Caco-2 (cell line): ENCODE measurements at regions not wholly inside any gene's neighbourhood (a gene's known extent, or its start where the extent isn't known, plus 50 kb on each side); places are given as distances from the start of the nearest gene placed in this dataset.
"Not testable (repeated sequence)": the region's sequence is repeated elsewhere in the genome, so short reads cannot be mapped to it uniquely, and the experiment has no call there.

Source experiments
- BruUV-seq: library from RNA; stranded (reverse); fragments of 400-500 nt; replicated peaks from 2 replicates; lab custom pipeline; 2021; lab: Mats Ljungman, UMichigan
- CTCF ChIA-PET: fragments of 300-600 bp; sonication (Branson Sonifier 250); formaldehyde crosslinking; loops from one replicate; lab custom pipeline; 2022; ENCODE audit warnings: antibody characterized with exemption; lab: Charles Lee
- POLR2A ChIA-PET: fragments of 300-600 bp; sonication (Branson Sonifier 250); formaldehyde crosslinking; loops from one replicate; lab custom pipeline; 2022; ENCODE audit warnings: antibody characterized with exemption; lab: Charles Lee
- DNase-seq, 2 experiments: peaks; one replicate each; pipeline versions ENCODE4 v3.0.0 to v3.0.0-alpha.2; 2020 to 2022
- H3K27me3 ChIP-seq: replicated peaks from 2 replicates; pipeline ENCODE4 v1.6.0; 2011; ENCODE audit warnings: low read length; ENCODE audit not compliant: control insufficient read depth, insufficient read depth
- H3K36me3 ChIP-seq: 2 replicates; pipeline ENCODE4 v1.5.1; 2011; ENCODE audit warnings: low read length; ENCODE audit not compliant: control insufficient read depth, insufficient read depth
- H3K4me1 ChIP-seq: fragments of 250-450 bp; sonication (Bioruptor Pico); 2 replicates; pipeline ENCODE4 v1.5.1; 2020; ENCODE audit warnings: mild to moderate bottlenecking
- H3K4me3 ChIP-seq: 2 replicates; pipeline ENCODE4 v1.5.1; 2011; ENCODE audit warnings: low read depth, mild to moderate bottlenecking, control low read depth, low read length
- H3K9me3 ChIP-seq: fragments of 250-450 bp; sonication (Bioruptor Pico); 2 replicates; pipeline ENCODE4 v1.5.1; 2020; ENCODE audit warnings: mild to moderate bottlenecking, moderate library complexity
- H3K27ac Mint-ChIP-seq: one replicate; pipeline ENCODE4 v1.8.0; 2022; ENCODE audit warnings: mixed read lengths; ENCODE audit not compliant: unreplicated experiment
- H3K27me3 Mint-ChIP-seq: one replicate; pipeline ENCODE4 v1.8.0; 2022; ENCODE audit warnings: mixed read lengths; ENCODE audit not compliant: insufficient read depth, unreplicated experiment
- H3K36me3 Mint-ChIP-seq: one replicate; pipeline ENCODE4 v1.8.0; 2022; ENCODE audit warnings: mild to moderate bottlenecking, mixed read lengths; ENCODE audit not compliant: insufficient read depth, unreplicated experiment
- H3K4me1 Mint-ChIP-seq: one replicate; pipeline ENCODE4 v1.8.0; 2022; ENCODE audit warnings: low read depth, mixed read lengths; ENCODE audit not compliant: unreplicated experiment
- H3K4me3 Mint-ChIP-seq: one replicate; pipeline ENCODE4 v1.8.0; 2022; ENCODE audit warnings: mild to moderate bottlenecking, moderate library complexity, mixed read lengths; ENCODE audit not compliant: unreplicated experiment
- H3K9me3 Mint-ChIP-seq: one replicate; pipeline ENCODE4 v1.8.0; 2022; ENCODE audit warnings: mixed read lengths; ENCODE audit not compliant: unreplicated experiment
- intact Hi-C: fragments of 100-400 bp; cut with micrococcal nuclease; formaldehyde crosslinking; loops from one replicate; pipeline ENCODE4 v1.10.0; 2022; ENCODE audit not compliant: unreplicated experiment
- TF ChIP-seq, protein P1 (sequence below), 2 experiments: fragments of 200-600 bp in 1 of 2; IDR thresholded peaks; 1 replicate in 1 of 2; 2 replicates in 1 of 2; pipeline versions ENCODE4 v1.5.1 to v1.8.0; 2011 to 2022; ENCODE audit warnings: antibody characterized with exemption in 1 of 2, control low read depth in 1 of 2, inconsistent platforms in 1 of 2, low read depth in 1 of 2, low read length in 1 of 2, mild to moderate bottlenecking in 1 of 2, moderate library complexity in 1 of 2; ENCODE audit not compliant: insufficient read depth in 1 of 2, severe bottlenecking in 1 of 2, unreplicated experiment in 1 of 2

DNA sequence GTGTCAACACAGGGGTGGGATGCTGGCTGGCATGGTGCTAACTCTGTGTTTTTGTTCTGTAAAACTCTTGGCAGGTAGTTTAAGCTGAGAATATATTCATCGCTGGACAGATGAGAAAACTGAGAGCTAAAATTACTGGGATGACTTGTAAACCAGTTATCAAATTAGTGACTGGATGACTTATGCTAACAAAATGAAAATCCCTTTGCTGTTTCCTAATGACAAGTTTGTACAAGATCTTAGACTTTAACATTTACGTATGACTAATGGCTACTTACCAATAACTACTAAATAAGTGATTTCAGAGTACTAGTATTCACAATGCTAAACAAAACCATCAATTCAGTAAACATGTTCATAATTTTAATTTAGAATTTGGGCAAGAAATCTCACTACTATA lies 854.8 kb upstream of the ARRDC3 start:
- Mint-ChIP-seq H3K36me3 (no peaks in the 10 kb centered on the region), H3K27me3 (no peaks in the 10 kb centered on the region), H3K9me3 (no peaks in the 10 kb centered on the region), H3K27ac (no peak overlapping the region), H3K4me3 (no peak overlapping the region), H3K4me1 (no peaks in the 10 kb centered on the region)
- no peaks in the 10 kb centered on the region for H3K36me3 ChIP-seq
- TF ChIP-seq, protein P1, sequence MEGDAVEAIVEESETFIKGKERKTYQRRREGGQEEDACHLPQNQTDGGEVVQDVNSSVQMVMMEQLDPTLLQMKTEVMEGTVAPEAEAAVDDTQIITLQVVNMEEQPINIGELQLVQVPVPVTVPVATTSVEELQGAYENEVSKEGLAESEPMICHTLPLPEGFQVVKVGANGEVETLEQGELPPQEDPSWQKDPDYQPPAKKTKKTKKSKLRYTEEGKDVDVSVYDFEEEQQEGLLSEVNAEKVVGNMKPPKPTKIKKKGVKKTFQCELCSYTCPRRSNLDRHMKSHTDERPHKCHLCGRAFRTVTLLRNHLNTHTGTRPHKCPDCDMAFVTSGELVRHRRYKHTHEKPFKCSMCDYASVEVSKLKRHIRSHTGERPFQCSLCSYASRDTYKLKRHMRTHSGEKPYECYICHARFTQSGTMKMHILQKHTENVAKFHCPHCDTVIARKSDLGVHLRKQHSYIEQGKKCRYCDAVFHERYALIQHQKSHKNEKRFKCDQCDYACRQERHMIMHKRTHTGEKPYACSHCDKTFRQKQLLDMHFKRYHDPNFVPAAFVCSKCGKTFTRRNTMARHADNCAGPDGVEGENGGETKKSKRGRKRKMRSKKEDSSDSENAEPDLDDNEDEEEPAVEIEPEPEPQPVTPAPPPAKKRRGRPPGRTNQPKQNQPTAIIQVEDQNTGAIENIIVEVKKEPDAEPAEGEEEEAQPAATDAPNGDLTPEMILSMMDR (IDR thresholded peaks at IDR 0.05; ENCODE audit: insufficient read depth in 1 of 2, low read depth in 1 of 2, low read length in 1 of 2, severe bottlenecking in 1 of 2, unreplicated experiment in 1 of 2): no peak
- H3K9me3 ChIP-seq: no peaks in the 10 kb centered on the region
- intact Hi-C loops: no loop called here
- DNase-seq: no peak
- BruUV-seq: no TSS peak
- H3K4me3 ChIP-seq: no peak overlapping the region
- ChIA-PET POLR2A (no interaction called here), CTCF (no interaction called here)
- no peaks in the 10 kb centered on the region for H3K27me3 ChIP-seq
- no peaks in the 10 kb centered on the region for H3K4me1 ChIP-seq

DNA sequence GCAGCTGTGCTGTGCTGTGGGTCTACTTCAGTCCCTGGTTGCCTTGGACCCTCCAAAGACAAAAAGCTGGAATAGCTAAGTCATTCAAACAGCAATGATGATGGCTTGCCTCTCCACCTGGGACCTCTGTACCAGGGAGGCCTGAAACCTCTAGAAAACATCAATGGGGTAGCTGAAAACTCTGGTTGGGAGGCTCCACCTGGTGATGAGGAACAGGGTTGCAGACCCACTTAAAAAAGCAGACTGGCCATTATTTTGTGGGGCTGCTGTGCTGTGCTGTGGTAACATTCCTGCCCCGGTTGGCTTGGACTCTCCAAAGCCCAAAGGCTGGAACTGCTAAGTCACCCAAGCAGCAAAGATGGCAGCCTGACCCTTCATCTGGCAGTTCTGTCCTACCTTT lies 839.3 kb upstream of the ARRDC3 start:
- no peak overlapping the region for H3K4me3 ChIP-seq
- no TSS peak for BruUV-seq
- H3K9me3 ChIP-seq: 0 out of 2 replicates have a peak, but pooled peaks cover 7% of the 10 kb centered on the region
- TF ChIP-seq, protein P1 (IDR thresholded peaks at IDR 0.05; ENCODE audit: insufficient read depth in 1 of 2, low read depth in 1 of 2, low read length in 1 of 2, severe bottlenecking in 1 of 2, unreplicated experiment in 1 of 2): no peak
- intact Hi-C loops: no loop called here
- no peak for DNase-seq
- peaks cover 13% of the 10 kb centered on the region for H3K9me3 Mint-ChIP-seq
- no peak overlapping the region for H3K27ac Mint-ChIP-seq
- no peaks in the 10 kb centered on the region for H3K4me1 Mint-ChIP-seq
- no peaks in the 10 kb centered on the region for H3K27me3 Mint-ChIP-seq
- no peaks in the 10 kb centered on the region for H3K4me1 ChIP-seq
- H3K4me3 Mint-ChIP-seq: no peak overlapping the region
- CTCF ChIA-PET: no interaction called here
- no peaks in the 10 kb centered on the region for H3K27me3 ChIP-seq
- POLR2A ChIA-PET: no interaction called here
- H3K36me3 Mint-ChIP-seq: no peaks in the 10 kb centered on the region
- no peaks in the 10 kb centered on the region for H3K36me3 ChIP-seq

DNA sequence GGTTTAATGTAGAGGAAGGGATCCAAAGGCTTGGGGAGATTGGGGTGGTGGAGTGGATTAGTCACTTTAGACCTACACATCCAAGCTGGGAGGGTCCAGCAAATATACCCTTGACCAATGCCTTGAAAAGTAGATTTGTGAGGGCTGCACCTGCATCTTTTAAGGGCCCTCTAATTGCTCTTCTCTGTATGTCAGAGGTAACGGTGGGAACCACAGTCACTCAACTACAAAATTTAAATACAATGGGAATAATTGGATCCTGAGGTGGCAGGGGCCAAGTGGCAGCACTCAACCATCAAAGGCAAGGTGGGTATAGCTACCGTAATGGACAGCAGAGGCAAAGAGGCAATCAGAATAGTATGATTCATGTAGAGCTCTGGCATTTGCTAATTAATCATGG lies 833.7 kb upstream of the ARRDC3 start:
- H3K4me3 ChIP-seq, H3K36me3 Mint-ChIP-seq, H3K9me3 Mint-ChIP-seq, H3K27me3 Mint-ChIP-seq, H3K36me3 ChIP-seq, H3K27me3 ChIP-seq, CTCF ChIA-PET, DNase-seq, H3K4me1 ChIP-seq, H3K9me3 ChIP-seq, H3K27ac Mint-ChIP-seq, POLR2A ChIA-PET, H3K4me3 Mint-ChIP-seq, intact Hi-C loops, BruUV-seq, H3K4me1 Mint-ChIP-seq: not testable (repeated sequence)

DNA sequence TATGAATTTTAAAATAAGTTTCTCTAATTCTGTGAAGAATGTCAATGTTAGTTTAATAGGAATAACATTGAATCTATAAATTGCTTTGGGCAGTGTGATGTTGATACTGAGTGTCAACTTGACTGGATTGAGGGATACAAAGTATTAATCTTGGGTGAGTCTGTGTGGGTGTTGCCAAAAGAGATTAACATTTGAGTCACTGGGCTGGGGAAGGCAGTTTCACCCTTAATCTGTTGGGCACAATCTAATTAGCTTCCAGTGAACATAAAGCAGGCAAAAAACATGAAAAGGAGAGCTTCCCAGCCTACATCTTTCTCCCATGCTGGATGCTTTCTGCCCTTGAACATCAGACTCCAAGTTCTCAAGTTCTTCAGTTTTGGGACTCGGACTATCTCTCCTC lies 832.0 kb upstream of the ARRDC3 start:
- DNase-seq: no peak
- H3K36me3 ChIP-seq: no peaks in the 10 kb centered on the region
- H3K4me3 Mint-ChIP-seq: no peak overlapping the region
- intact Hi-C loops: no loop called here
- H3K36me3 Mint-ChIP-seq: no peaks in the 10 kb centered on the region
- no peaks in the 10 kb centered on the region for H3K9me3 ChIP-seq
- CTCF ChIA-PET: no interaction called here
- no peak overlapping the region for H3K4me3 ChIP-seq
- no peaks in the 10 kb centered on the region for H3K27me3 ChIP-seq
- BruUV-seq: no TSS peak
- POLR2A ChIA-PET: no interaction called here
- no peaks in the 10 kb centered on the region for H3K4me1 Mint-ChIP-seq
- no peaks in the 10 kb centered on the region for H3K27me3 Mint-ChIP-seq
- H3K4me1 ChIP-seq: no peaks in the 10 kb centered on the region
- H3K27ac Mint-ChIP-seq: no peak overlapping the region
- peaks cover 13% of the 10 kb centered on the region for H3K9me3 Mint-ChIP-seq
- TF ChIP-seq, protein P1 (IDR thresholded peaks at IDR 0.05; ENCODE audit: insufficient read depth in 1 of 2, low read depth in 1 of 2, low read length in 1 of 2, severe bottlenecking in 1 of 2, unreplicated experiment in 1 of 2): no peak
